Ramos (cell line): ENCODE measurements at regions not wholly inside any gene's neighbourhood (a gene's known extent, or its start where the extent isn't known, plus 50 kb on each side); places are given as distances from the start of the nearest gene placed in this dataset.

Source experiments
- in situ Hi-C: fragments of 300-500 bp; cut with MboI; formaldehyde crosslinking; loops from one replicate; pipeline ENCODE4 v1.14.3; 2022; ENCODE audit warnings: low sequenced_read_pairs; ENCODE audit not compliant: unreplicated experiment

DNA sequence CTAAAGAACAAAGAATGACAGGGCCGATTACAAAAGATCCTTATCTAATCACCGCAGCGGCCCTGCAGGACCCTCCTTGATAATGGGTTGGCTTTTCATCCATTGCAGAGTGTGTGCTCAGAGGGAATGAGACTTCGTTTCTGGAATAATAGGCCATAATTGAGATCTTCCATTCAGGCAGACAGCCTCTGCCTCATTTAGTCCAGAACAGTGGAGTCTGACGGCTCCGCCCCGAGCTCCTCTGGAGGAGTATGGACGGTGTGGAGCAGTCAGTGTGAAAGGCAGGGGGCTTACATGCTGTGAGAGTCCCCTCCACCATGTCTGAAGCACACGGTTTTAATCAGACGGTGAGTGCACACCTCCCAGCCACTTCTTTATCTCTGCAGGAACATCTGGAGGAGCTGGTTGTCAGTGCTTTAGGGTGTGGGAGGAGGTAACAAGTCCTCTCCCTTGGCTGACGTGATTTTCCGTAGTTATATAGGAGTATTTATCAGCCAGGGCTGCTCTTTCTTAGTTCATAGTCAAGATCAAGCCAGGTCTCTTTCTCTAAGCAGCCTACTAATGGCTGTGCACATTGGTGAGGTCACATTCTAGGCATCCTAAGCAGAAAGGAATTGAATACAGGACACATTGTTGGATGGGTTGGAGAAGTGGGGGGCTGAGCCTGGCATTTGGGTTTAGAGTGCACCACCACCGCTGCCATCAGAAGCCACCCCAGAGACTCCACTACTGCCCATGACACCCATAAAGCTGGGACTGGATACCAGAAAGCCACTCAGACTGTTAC lies 1477.9 kb downstream of the TBC1D22A start:
- in situ Hi-C loops = no loop called here

DNA sequence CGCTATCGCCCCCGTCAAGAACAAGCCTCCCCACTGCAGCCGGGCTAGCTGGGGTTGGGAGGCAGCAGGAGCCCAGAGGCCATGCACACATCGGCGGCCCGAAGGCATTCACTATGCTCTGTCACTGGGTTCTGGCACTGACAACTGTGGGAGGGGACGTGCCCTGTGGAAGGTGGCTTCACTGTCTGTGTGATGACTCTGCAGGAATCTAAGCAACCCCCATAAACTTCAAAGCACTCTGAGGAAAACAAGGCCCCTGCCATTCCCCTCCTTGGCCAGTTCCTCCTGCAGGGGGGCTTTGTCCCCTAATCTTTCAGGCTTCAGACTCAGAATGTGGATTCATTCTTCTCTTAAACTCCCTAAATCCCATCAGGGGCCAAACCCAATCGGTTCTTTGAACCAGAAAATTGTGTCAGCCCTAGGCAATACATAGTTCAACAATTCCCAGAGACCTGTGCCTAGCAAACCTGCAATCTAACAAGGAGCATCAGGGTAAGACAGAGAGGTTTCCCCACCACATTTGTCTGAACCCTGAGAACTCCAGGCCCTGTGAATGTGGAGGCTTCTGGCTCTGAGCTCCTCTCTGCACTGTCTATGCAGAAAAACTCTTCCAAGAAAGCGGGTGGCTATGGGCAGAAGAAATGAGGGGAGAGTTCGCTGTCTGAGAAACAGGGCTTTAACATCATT lies 1477.2 kb downstream of the TBC1D22A start:
- in situ Hi-C loops = no loop called here

DNA sequence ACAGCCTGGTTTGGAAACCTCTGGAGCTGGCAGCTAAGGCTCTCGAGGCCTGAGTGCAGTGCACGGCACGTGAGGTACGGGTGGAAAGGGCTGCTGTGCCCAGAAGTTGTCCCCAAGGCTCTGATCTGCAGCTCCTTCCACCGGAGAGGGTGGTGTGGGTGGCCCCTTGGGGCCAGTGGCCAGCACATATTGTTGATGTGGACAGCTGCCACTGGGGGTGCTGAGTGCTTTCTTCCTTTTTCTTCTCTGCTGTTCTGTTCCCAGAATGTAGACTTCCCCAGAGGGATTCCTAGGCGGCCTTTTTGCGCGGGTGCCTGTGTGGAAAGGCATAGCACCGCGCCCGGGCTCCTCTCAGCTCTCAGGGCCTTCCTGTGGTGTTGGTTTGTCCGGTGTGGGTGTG lies 1476.5 kb downstream of the TBC1D22A start:
- in situ Hi-C loops = no loop called here

DNA sequence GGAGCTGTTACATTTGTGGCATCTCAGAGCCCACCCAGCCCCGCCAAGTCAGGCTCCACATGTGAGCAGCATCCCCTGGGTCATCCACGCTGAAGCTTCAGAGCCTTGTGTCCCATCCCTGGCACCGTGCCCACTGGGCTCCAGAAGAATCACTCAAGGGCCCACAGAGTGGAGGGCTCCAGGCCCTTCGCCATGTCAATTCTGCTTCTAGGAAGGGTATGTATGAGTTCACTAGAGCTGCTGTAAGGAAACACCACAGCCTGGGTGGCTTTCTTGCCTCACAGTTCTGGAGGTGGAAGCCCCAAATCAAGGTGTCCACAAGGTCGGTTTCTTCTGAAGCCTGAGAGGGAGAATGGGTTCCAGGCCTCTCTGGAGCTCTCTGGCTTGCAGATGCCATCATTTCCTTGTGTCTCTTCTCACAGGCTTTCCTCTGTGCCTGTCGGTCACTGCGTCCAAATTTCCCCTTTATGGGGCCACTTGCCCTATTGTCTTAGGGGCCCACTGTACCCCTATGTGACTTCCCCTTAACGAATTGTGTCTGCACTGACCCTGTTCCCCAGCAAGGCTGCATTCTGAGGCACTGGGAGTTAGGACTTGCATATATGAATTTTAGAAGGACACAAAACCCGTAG lies 1476.0 kb downstream of the TBC1D22A start:
- in situ Hi-C loops = no loop called here

DNA sequence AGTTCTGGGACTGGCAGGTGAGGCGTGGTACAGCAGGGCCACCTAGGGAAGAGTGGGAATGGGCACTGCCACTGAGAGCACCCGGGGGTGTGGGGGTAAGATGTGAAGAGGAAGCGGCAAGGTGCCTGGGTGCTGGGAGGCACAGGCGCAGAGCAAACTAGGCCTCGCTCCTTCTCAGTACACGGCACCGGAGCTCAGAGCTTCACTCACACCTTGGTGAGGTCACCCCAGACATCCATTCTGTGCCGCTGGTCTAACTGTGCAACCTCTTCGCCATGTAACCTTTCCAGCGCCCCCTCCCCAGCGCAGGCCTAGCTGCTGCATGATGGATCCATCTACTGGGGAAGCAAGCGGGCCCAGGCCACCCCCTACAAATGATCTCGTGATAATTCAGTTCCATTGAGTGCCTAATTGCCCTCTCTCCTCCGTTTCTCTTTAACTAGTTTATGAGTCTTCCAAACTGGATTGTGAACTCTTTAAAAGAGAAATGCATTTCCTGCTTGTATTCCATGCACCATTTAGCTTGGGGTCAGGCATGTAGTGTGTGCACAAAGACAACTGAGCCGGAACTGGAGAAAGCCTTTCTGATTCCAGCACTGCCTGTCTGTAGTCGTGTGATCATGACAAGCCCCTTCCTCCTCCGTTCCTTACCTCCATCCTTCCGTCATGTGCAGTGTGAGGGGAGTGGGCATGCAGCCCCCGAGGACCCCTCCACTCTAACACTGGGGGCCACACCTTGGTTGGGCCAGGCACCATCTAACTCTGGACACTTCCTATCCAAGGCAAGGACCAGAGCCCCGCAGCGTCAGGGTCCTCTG lies 1475.2 kb downstream of the TBC1D22A start:
- in situ Hi-C loops = no loop called here

DNA sequence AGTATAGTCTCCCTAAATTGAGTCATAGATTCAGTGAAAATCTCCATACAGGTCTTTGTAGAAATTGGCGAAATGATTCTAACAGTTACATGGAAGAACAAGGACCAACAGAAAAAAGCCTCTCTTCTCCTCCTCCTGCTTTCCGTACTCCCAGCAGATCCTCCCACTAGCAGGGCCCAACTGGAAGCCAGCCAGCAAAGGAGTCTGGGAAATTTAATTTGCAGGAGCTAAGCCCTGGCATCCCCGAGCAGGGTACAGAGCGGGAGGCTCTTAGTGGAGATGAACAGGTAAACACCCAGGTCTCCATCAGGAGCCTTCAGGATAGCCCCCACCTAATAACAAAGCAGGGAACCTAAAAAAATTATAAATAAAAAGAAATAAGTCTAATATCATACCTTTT lies 1473.8 kb downstream of the TBC1D22A start:
- in situ Hi-C loops = no loop called here

DNA sequence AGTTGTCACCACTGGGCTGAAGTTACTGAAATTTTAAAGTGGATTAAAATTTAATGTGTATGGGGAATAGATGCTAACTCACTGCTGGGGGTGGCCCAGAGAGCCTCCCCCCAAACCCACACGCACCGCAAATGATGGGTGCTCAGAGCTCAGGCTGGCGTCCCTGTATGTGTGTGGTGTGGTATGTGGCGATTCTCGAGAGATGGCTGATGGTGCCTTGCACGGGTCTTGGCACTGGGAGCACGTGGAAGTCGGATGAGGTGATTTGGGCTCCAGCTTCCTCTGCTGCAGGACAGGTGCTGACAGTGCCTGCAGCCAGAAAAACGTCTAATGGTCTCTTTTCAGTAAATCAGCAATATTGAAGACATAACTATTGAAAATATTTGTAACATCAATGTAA lies 1473.3 kb downstream of the TBC1D22A start:
- in situ Hi-C loops = no loop called here

DNA sequence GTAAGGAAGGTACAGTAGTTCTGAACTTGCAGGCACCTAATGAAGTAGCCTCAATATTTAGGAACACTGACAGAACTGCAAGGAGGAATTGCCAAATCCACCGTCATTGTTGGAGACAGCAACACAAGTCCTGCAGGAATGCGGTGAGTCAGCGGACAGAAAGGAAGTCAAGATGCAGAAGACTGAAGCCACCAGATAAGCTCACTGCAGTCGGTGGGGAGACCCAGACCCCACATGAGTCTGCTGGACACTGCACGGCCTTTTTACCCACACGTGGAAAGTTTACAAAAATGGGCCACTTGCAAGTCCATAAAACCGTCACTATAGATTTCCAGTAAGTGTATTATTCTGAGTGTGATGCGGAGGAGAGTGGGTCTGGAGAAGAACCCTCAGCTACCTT lies 1471.6 kb downstream of the TBC1D22A start:
- in situ Hi-C loops = no loop called here

DNA sequence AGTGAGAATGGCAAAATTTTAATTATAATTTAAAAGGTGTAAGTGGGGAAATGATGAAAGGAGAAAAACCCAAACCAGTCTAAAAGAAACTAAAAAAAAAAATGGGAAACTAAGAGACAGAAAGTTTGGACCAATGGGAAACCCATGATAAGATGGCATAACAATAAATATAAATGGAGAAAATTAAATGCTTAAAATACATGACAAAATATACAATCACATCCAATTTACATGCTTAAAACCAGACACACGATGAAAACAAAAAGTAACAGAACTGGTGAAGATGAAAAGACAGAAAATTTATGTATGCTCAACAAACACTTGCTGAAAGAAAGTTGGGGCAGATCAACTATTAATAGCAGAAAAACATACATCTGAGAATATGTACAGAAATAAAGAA lies 1471.1 kb downstream of the TBC1D22A start:
- in situ Hi-C loops = no loop called here

DNA sequence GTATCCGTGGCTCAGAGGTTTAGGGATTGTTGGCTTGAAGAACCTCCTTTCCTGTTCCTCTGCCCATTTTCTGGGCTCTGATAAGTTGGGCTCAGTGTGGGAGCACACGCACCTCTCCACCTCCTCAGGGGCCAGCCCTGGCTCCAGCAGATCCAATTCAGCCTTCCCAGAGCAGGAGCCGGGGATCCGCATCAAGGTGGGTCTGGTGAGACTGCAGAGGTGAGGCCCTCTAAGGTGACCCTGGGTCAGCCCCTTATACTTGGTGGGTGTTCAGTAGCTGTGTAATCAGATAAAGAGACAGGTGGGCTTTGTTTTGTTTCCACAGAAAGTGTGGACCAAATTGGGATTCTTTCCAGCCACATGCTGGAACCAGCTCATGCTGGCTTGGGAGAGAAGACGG lies 1466.0 kb downstream of the TBC1D22A start:
- in situ Hi-C loops = no loop called here

DNA sequence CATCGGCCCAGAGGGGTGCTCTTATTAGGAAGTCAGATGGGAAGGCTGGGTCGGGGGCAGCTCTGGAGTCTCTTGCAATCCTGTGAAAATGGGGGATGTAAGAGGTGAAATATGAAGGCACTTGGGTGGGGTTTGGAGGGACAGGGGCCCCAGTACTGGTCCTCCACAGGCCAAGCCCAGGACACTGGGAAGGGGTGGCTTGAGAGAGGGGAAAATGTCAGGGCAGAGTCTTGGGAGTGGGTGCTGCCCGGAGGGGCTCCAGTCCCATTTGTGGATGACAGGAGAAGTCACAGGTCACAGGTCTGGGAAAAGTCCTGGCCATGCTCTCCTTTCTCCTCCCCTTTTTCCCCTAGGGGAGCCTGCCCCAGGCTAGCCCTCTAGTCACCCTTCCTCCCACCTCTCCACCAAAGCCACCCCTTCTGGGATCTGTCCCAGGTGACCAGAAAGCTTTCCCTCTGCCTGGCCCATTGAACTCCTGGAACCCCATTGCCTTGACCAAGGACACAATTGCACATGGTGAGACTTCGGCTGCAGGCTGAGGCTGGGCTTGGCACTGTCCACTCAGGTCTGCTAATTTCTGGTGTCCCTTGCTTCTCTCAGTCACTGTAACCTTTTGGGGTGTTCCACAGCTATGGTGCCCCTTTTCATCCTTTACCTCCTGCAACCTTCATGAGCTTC lies 1465.0 kb downstream of the TBC1D22A start:
- in situ Hi-C loops = no loop called here

DNA sequence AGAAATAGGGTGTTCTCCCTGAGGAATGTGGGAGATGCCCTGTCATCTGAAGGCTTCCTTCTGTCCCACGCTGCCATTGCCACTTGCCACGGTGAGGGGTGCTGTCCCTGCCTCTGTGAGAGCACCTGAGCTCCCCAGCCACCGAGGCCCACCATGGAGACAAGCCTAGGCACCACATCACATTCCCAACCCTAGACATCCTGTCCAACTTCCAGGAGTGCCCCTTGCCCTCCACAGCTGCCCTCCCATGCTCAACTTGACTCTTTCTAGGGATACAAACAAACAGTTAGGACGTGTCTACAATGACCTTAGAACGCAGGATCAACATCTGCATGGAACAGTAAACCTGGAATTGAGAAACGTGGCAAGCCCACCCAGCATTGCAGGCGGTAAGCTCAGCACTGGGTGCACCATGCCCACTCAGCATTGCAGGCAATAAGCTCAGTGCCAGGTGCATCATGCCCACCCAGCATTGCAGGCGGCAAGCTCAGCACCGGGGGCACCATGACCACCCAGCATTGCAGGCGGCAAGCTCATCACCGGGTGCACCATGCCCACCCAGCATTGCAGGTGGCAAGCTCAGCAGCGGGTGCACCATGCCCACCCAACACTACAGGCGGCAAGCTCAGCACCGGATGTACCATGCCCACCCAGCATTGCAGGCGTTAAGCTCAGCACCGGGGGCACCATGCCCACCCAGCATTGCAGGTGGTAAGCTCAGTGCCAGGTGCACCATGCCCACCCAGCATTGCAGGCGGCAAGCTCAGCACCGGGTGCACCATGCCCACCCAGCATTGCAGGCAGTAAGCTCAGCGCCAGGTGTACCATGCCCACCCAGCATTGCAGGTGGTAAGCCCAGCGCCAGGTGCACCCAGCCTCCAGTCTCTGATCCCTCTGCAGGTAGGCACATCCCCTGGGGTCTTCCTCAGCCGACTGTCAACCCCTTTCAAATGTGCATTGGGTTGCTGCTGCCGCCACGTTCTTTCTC lies 1463.9 kb downstream of the TBC1D22A start:
- in situ Hi-C loops = no loop called here

DNA sequence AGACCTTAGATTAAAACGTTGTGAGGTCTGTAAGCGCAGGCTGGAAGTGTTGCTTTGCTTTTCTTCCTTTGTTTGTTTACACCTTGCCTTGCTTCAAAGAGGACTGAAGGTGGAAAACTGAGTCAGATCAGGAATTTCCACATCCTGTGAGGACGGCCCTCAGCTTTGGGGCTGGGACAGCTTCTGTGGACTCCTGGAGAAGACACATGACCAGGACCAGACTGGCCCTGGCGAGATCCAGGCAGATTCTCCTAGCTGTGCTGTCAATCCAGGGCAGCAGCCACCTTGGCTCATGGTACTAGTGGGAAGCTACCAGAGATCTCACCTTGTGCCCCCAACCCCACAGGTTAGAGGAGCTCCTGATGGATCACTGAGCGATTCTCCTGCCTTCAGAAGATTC lies 1461.9 kb downstream of the TBC1D22A start:
- in situ Hi-C loops = no loop called here

DNA sequence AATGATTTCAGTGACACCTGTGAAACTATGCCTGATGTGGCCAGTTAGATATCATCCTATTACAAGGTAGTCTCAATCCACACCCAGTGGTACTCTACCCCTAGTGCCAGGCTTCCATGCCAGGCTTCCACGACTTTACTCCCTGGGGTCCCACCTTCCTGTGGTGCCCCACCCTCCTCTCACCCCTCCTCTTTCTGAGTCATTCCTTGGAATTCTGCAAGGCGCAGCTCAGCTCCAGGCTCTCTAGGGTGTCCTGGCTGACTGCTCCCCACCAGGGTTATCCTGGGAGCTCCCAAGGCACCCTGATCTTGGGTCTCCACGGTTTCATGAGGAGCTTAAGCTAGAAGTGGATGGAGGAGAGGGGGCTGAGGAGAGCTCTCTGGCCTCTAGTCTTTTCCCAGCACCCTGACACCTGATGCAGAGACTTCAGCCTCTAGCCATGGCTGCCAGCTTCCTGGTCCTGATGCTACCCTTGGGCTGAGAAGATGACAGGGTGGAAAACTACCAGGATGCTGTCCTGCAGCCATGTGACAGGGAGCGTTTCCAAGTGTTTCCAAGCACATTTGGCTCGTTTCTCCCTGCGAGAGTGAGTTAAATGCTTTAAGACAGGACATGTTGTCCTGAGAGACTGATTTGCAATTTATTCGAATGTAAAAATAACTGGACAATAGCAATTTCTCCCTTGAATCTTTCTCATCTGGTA lies 1461.2 kb downstream of the TBC1D22A start:
- in situ Hi-C loops = no loop called here

DNA sequence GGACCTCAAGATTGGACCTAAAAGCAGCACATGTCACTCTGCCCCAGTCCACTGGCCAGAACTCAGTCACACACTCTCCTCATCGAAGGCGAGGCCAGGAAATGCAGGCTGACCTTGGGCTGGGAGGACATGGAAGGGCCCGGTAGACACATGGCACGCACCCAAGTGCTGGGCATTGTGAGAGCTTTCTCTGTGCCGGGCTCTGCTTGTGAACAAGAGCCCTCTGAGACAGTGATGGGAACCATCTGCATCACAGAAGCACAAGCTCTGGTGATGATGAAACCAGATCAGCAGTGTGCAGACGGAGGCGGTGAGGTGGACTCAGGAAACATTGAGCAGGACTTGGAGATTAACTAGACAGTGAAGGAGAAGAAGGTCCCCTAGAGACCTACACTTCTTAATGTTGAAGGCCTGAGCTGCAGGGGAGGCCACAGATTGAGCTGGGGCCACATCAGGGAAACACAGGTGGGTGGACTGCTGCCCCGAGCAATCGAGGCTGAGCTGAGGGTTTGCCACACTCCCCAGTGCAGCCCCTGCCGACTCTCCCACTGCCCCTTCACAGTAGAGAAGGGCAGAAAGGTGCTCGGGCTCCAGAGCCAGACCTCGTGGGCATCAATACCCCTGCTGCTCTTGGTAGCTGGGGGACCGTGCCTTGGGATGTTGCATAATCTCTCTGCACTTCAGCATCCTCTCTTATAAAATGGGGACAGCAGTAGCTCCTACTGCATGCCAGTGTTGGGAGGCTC lies 1460.5 kb downstream of the TBC1D22A start:
- in situ Hi-C loops = no loop called here

DNA sequence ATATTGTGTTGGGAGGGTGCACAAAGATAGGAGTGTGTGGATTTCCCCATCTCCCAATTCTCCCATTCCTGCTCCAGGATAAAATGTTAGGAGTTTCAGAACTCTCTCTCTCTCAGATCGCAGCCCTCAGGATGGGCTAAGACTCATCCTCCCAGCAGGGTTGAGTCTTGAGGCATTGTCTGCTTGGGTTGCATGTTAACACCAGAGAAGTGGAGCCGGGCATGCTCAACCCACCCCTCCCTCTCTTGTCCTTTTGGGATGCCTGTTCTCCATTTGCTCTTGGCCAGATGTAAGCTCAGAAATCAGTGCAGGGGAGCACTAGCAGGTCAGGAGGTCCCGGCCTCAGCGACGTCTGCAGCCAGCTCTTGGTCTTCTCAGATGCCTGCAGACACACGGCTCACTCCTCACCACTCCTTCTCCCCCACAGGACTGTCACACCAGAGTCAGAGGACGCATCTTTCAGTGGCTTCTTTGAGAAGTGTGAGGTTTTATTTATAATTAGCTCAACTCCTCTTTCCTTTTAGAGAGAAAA lies 1456.5 kb downstream of the TBC1D22A start:
- in situ Hi-C loops = no loop called here

DNA sequence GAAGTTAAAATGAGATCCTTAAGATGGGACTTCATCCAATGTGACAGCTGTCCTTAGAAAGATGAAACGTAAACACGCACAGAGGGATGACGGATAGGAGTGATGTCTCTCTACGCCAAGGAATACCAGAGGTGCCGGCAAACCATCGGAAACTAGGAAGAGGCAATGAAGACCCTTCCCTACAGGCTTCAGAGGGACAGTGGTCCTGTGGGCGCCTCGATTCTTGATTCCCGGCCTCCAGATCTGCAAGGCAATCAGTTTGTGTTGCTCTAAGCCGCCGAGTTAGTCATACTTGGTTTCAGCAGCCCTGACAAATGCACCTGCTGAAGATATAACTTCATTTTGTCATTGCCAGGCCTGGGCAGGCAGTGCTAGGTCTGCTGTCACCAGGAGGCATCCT lies 1455.1 kb downstream of the TBC1D22A start:
- in situ Hi-C loops = no loop called here
